Astrocyte (in vitro differentiated cells and primary cell): ENCODE measurements at regions not wholly inside any gene's neighbourhood (a gene's known extent, or its start where the extent isn't known, plus 50 kb on each side); places are given as distances from the start of the nearest gene placed in this dataset.

Experiments used
- CTCF ChIP-seq: IDR thresholded peaks from 2 replicates; pipeline ENCODE4 v1.5.1; 2011; ENCODE audit warnings: low read depth, mild to moderate bottlenecking, inconsistent platforms, low read length, moderate library complexity; ENCODE audit not compliant: insufficient read depth
- EZH2 ChIP-seq: IDR thresholded peaks from 2 replicates; pipeline ENCODE4 v1.6.1; 2012; ENCODE audit warnings: mild to moderate bottlenecking, low read length, inconsistent platforms; ENCODE audit not compliant: insufficient read depth

- no peak for TF ChIP-seq CTCF
- TF ChIP-seq EZH2 = no peak
Measured at GRCh38 chr20:47849006-47849405, 63.7 kb upstream of the SULF2 start.
